ENCODE measurements at regions not wholly inside any gene's neighbourhood (a gene's known extent, or its start where the extent isn't known, plus 50 kb on each side); places are given as distances from the start of the nearest gene placed in this dataset.

GRCh38 chr6:71412559-71413140 lies 124.0 kb downstream of the OGFRL1 start:
- Mint-ChIP-seq H3K4me3 (peak overlapping the region; percentile 1), H3K27ac (peak overlapping the region; percentile 64), H3K36me3 (ENCODE audit: low read depth) (peaks cover 59% of the 10 kb centered on the region), H3K4me1 (peaks cover 34% of the 10 kb centered on the region), H3K27me3 (ENCODE audit: low read depth, poor library complexity) (peaks cover 10% of the 10 kb centered on the region), H3K9me3 (no peaks in the 10 kb centered on the region)
- peak; percentile 19 for DNase-seq
- TF ChIP-seq, protein P1, sequence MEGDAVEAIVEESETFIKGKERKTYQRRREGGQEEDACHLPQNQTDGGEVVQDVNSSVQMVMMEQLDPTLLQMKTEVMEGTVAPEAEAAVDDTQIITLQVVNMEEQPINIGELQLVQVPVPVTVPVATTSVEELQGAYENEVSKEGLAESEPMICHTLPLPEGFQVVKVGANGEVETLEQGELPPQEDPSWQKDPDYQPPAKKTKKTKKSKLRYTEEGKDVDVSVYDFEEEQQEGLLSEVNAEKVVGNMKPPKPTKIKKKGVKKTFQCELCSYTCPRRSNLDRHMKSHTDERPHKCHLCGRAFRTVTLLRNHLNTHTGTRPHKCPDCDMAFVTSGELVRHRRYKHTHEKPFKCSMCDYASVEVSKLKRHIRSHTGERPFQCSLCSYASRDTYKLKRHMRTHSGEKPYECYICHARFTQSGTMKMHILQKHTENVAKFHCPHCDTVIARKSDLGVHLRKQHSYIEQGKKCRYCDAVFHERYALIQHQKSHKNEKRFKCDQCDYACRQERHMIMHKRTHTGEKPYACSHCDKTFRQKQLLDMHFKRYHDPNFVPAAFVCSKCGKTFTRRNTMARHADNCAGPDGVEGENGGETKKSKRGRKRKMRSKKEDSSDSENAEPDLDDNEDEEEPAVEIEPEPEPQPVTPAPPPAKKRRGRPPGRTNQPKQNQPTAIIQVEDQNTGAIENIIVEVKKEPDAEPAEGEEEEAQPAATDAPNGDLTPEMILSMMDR (IDR thresholded peaks at IDR 0.05), result no peak

DNA sequence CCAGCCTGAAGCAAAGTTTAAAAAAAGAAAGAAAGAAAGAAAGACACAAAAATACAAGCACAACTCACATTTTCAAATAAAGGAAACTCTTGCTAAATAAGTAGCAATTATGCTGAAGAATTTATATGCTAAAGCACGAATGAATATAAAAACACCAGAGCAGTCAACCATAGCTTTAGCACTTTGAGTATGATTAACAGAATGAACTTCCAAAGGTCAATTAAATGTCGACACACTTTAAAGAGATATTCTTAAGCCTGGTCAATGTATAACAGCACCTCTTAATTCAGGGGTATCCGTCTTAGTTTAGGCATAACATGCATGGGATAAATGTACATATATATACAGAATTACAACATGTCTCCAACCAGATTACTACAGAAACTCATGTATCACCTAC lies 125.9 kb downstream of the OGFRL1 start:
- peaks cover 25% of the 10 kb centered on the region for H3K27me3 Mint-ChIP-seq (ENCODE audit: low read depth, poor library complexity)
- TF ChIP-seq, protein P1 (IDR thresholded peaks at IDR 0.05), result no peak
- H3K9me3 Mint-ChIP-seq, result no peaks in the 10 kb centered on the region
- no peak for DNase-seq
- peaks cover 50% of the 10 kb centered on the region for H3K4me1 Mint-ChIP-seq
- peaks cover 49% of the 10 kb centered on the region for H3K36me3 Mint-ChIP-seq (ENCODE audit: low read depth)
- H3K4me3 Mint-ChIP-seq, result no peak overlapping the region
- no peak overlapping the region for H3K27ac Mint-ChIP-seq

DNA sequence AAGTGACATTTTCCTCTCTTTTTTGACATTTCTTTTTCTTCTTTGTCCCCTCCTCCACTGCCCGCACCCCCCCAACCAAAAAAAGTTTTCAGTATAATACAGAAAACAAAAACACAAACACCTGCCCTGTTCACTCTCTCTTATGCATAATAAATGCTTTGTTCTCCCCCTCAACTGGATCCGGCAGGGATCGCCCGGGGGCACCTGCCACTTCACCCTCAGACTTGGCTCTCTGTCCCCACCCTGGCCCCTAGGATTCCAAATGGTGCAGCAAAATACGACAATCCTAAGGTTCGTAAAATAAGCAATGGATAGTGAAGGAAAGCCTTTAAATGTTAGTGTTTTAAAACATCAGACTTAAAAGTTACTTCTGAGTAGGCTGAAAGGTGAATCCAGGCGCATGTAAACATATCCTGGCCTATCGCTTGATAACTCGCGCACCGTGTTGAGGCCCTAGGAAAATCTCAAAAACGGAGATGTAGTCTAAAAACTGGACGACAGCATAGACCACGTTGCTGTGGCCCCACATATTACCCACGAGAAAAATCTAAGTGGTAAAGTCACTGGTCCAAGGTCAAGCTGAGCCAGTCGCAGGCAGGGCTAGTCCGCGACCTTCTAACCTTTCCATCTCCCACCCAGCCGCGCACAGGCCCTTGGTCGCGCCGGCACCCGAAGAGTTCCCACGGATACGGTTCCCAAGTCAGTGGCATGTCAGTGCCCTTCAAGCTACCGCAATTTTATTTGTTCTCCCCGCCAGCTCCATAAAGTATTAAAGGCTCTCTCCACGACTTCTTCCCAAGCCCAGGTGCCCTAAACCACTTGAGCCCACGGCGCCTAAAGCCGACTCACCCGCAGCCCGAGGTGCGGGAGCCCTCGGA lies 130.8 kb downstream of the OGFRL1 start:
- TF ChIP-seq, protein P1 (IDR thresholded peaks at IDR 0.05), result no peak
- peaks cover 35% of the 10 kb centered on the region for H3K27me3 Mint-ChIP-seq (ENCODE audit: low read depth, poor library complexity)
- H3K36me3 Mint-ChIP-seq (ENCODE audit: low read depth), result peaks cover 27% of the 10 kb centered on the region
- H3K4me3 Mint-ChIP-seq, result peak overlapping the region; percentile 93
- H3K4me1 Mint-ChIP-seq, result peaks cover 34% of the 10 kb centered on the region
- H3K9me3 Mint-ChIP-seq, result peaks cover 3% of the 10 kb centered on the region
- no peak overlapping the region for H3K27ac Mint-ChIP-seq
- DNase-seq, result peak; percentile 51

DNA sequence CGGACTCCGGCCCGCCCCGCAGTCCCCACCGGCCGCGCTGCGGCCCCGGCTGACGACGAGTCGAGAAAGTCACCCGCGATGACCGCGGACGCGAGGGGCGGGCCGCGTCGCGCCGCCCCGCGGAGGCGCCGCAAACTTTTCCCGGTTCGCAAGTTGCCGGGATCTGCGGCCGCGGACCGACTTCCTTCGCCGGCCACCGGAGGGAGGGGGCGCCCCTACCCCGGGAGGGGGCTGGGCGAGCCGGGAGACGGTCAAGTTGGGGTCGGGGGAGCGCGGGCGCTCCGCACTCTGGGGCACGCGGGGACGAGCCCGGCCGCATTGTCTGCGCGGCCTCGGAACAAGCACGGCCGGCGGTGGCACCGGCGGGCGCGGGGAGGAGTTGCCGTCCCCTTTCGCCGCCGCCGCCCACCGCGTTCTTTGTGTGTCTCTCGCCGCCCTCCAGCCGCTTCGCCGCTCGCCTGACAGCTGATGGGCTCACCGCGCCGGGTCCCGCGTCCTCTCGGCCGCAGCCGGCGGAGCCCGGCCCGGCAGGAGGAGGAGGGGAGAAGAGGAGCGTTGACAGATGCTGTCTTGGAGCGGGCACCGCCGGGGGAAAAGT lies 131.6 kb downstream of the OGFRL1 start:
- peaks cover 3% of the 10 kb centered on the region for H3K9me3 Mint-ChIP-seq
- peak overlapping the region; percentile 93 for H3K4me3 Mint-ChIP-seq
- TF ChIP-seq, protein P1 (IDR thresholded peaks at IDR 0.05), result no peak
- H3K27me3 Mint-ChIP-seq (ENCODE audit: low read depth, poor library complexity), result peaks cover 41% of the 10 kb centered on the region
- peaks cover 22% of the 10 kb centered on the region for H3K36me3 Mint-ChIP-seq (ENCODE audit: low read depth)
- peaks cover 33% of the 10 kb centered on the region for H3K4me1 Mint-ChIP-seq
- H3K27ac Mint-ChIP-seq, result no peak overlapping the region
- peak; percentile 72 for DNase-seq

GRCh38 chr6:71420693-71421328 lies 132.2 kb downstream of the OGFRL1 start:
- peak; percentile 91 for DNase-seq
- Mint-ChIP-seq H3K36me3 (ENCODE audit: low read depth) (peaks cover 16% of the 10 kb centered on the region), H3K27me3 (ENCODE audit: low read depth, poor library complexity) (peaks cover 41% of the 10 kb centered on the region), H3K9me3 (peaks cover 3% of the 10 kb centered on the region), H3K4me1 (peaks cover 33% of the 10 kb centered on the region), H3K4me3 (peak overlapping the region; percentile 88), H3K27ac (no peak overlapping the region)
- TF ChIP-seq, protein P1 (IDR thresholded peaks at IDR 0.05), result no peak

Data from nephron progenitor cell (in vitro differentiated cells).